ENCODE measurements at regions not wholly inside any gene's neighbourhood (a gene's known extent, or its start where the extent isn't known, plus 50 kb on each side); places are given as distances from the start of the nearest gene placed in this dataset.

DNA sequence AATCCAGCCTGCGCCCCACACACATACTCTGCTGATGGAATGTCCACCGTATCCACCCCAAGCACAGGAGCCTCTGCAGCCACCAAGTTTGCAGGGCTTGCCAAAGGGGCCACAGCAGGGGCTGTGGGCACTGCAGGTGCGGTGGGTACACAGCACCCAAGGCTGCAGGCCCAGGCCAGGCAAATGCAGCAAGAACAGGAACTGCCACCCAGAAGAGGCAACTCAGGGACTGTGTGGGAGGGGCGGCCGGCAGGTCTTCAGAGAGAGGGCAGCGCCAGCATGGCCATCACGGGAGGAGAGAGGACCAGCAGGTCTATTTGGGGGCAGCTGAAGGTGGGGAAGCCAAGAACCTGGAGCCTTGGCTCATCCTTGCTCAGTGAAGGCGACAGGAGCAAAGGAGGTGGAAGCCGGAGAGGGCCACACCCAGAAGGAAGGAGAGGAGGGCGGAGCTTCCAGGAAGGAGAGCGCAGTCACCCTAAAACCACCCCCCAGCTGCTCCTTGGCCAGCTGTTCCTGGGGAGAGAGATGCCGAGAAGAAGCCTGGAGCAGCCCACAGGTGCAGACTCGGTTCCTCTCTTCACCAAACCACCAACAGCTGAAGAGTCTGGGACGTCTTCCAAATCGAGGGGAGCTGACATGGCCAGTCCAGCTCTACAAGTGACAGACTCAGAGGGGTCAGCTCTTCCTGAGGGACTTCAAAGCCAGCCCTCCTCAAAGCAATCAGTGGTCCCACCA lies 265.1 kb upstream of the CDYL start:
- H2AFZ ChIP-seq = no peak overlapping the region
- peaks cover 12% of the 10 kb centered on the region for H3K36me3 Mint-ChIP-seq (ENCODE audit: low read depth)
- no peaks in the 10 kb centered on the region for H3K36me3 ChIP-seq (ENCODE audit: insufficient read depth)
- H3K27me3 ChIP-seq (ENCODE audit: insufficient read depth) = no peaks in the 10 kb centered on the region
- H3K4me1 Mint-ChIP-seq = peaks cover 19% of the 10 kb centered on the region
- H3K9me3 Mint-ChIP-seq = peaks cover 8% of the 10 kb centered on the region; the same call in 2 of the 3 replicates
- H3K27ac Mint-ChIP-seq = no peak overlapping the region
- no peak overlapping the region for H3K4me3 Mint-ChIP-seq
- DNase-seq (ENCODE audit: low spot score) (no peak), ATAC-seq (no peak)
- H3K9me2 ChIP-seq (ENCODE audit: insufficient read depth) = peaks cover 10% of the 10 kb centered on the region
- peaks cover 8% of the 10 kb centered on the region for H3K27me3 Mint-ChIP-seq (ENCODE audit: insufficient read depth, low read depth, poor library complexity)
- H3K79me2 ChIP-seq (replicated peaks; ENCODE audit: insufficient read depth) = no peaks in the 10 kb centered on the region
- H3K4me1 ChIP-seq (ENCODE audit: insufficient read depth) = no peaks in the 10 kb centered on the region
- no peak overlapping the region for H3K4me3 ChIP-seq
- H3F3A ChIP-seq (replicated peaks; ENCODE audit: low read depth) = no peaks in the 10 kb centered on the region
- no peak overlapping the region for H3K27ac ChIP-seq (ENCODE audit: low read depth)
- TF ChIP-seq POLR2AphosphoS5 (IDR thresholded peaks at IDR 0.05; ENCODE audit: low read depth) (no peak), NANOG (IDR thresholded peaks at IDR 0.05; ENCODE audit: borderline replicate concordance) (no peak), EZH2phosphoT487 (IDR thresholded peaks at IDR 0.05; ENCODE audit: unreplicated experiment) (no peak), CREB1 (CRISPR knock-in tag; IDR thresholded peaks at IDR 0.05; ENCODE audit: low read depth) (no peak), JUNB (IDR thresholded peaks at IDR 0.05; ENCODE audit: unreplicated experiment) (no peak), STAT1 (IDR thresholded peaks at IDR 0.05; ENCODE audit: unreplicated experiment) (no peak), ZNF331 (CRISPR knock-in tag; IDR thresholded peaks at IDR 0.05; ENCODE audit: low read depth) (no peak), ZNF114 (CRISPR knock-in tag; IDR thresholded peaks at IDR 0.05) (no peak), EZH2 (IDR thresholded peaks at IDR 0.05; ENCODE audit: low read depth, unreplicated experiment) (no peak)
- TF ChIP-seq, protein P1, sequence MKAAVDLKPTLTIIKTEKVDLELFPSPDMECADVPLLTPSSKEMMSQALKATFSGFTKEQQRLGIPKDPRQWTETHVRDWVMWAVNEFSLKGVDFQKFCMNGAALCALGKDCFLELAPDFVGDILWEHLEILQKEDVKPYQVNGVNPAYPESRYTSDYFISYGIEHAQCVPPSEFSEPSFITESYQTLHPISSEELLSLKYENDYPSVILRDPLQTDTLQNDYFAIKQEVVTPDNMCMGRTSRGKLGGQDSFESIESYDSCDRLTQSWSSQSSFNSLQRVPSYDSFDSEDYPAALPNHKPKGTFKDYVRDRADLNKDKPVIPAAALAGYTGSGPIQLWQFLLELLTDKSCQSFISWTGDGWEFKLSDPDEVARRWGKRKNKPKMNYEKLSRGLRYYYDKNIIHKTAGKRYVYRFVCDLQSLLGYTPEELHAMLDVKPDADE (IDR thresholded peaks at IDR 0.05) = no peak
- TF ChIP-seq, protein P2, sequence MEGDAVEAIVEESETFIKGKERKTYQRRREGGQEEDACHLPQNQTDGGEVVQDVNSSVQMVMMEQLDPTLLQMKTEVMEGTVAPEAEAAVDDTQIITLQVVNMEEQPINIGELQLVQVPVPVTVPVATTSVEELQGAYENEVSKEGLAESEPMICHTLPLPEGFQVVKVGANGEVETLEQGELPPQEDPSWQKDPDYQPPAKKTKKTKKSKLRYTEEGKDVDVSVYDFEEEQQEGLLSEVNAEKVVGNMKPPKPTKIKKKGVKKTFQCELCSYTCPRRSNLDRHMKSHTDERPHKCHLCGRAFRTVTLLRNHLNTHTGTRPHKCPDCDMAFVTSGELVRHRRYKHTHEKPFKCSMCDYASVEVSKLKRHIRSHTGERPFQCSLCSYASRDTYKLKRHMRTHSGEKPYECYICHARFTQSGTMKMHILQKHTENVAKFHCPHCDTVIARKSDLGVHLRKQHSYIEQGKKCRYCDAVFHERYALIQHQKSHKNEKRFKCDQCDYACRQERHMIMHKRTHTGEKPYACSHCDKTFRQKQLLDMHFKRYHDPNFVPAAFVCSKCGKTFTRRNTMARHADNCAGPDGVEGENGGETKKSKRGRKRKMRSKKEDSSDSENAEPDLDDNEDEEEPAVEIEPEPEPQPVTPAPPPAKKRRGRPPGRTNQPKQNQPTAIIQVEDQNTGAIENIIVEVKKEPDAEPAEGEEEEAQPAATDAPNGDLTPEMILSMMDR (conservative IDR thresholded peaks at IDR 0.05; ENCODE audit: low read depth in 2 of 2) = no peak
- TF ChIP-seq, protein P3, sequence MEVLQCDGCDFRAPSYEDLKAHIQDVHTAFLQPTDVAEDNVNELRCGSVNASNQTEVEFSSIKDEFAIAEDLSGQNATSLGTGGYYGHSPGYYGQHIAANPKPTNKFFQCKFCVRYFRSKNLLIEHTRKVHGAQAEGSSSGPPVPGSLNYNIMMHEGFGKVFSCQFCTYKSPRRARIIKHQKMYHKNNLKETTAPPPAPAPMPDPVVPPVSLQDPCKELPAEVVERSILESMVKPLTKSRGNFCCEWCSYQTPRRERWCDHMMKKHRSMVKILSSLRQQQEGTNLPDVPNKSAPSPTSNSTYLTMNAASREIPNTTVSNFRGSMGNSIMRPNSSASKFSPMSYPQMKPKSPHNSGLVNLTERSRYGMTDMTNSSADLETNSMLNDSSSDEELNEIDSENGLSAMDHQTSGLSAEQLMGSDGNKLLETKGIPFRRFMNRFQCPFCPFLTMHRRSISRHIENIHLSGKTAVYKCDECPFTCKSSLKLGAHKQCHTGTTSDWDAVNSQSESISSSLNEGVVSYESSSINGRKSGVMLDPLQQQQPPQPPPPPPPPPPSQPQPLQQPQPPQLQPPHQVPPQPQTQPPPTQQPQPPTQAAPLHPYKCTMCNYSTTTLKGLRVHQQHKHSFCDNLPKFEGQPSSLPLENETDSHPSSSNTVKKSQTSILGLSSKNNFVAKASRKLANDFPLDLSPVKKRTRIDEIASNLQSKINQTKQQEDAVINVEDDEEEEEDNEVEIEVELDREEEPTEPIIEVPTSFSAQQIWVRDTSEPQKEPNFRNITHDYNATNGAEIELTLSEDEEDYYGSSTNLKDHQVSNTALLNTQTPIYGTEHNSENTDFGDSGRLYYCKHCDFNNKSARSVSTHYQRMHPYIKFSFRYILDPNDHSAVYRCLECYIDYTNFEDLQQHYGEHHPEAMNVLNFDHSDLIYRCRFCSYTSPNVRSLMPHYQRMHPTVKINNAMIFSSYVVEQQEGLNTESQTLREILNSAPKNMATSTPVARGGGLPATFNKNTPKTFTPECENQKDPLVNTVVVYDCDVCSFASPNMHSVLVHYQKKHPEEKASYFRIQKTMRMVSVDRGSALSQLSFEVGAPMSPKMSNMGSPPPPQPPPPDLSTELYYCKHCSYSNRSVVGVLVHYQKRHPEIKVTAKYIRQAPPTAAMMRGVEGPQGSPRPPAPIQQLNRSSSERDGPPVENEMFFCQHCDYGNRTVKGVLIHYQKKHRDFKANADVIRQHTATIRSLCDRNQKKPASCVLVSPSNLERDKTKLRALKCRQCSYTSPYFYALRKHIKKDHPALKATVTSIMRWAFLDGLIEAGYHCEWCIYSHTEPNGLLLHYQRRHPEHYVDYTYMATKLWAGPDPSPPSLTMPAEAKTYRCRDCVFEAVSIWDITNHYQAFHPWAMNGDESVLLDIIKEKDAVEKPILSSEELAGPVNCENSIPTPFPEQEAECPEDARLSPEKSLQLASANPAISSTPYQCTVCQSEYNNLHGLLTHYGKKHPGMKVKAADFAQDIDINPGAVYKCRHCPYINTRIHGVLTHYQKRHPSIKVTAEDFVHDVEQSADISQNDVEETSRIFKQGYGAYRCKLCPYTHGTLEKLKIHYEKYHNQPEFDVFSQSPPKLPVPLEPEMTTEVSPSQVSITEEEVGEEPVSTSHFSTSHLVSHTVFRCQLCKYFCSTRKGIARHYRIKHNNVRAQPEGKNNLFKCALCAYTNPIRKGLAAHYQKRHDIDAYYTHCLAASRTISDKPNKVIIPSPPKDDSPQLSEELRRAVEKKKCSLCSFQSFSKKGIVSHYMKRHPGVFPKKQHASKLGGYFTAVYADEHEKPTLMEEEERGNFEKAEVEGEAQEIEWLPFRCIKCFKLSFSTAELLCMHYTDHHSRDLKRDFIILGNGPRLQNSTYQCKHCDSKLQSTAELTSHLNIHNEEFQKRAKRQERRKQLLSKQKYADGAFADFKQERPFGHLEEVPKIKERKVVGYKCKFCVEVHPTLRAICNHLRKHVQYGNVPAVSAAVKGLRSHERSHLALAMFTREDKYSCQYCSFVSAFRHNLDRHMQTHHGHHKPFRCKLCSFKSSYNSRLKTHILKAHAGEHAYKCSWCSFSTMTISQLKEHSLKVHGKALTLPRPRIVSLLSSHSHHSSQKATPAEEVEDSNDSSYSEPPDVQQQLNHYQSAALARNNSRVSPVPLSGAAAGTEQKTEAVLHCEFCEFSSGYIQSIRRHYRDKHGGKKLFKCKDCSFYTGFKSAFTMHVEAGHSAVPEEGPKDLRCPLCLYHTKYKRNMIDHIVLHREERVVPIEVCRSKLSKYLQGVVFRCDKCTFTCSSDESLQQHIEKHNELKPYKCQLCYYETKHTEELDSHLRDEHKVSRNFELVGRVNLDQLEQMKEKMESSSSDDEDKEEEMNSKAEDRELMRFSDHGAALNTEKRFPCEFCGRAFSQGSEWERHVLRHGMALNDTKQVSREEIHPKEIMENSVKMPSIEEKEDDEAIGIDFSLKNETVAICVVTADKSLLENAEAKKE (CRISPR knock-in tag; IDR thresholded peaks at IDR 0.05) = no peak
- TF ChIP-seq, protein P4, sequence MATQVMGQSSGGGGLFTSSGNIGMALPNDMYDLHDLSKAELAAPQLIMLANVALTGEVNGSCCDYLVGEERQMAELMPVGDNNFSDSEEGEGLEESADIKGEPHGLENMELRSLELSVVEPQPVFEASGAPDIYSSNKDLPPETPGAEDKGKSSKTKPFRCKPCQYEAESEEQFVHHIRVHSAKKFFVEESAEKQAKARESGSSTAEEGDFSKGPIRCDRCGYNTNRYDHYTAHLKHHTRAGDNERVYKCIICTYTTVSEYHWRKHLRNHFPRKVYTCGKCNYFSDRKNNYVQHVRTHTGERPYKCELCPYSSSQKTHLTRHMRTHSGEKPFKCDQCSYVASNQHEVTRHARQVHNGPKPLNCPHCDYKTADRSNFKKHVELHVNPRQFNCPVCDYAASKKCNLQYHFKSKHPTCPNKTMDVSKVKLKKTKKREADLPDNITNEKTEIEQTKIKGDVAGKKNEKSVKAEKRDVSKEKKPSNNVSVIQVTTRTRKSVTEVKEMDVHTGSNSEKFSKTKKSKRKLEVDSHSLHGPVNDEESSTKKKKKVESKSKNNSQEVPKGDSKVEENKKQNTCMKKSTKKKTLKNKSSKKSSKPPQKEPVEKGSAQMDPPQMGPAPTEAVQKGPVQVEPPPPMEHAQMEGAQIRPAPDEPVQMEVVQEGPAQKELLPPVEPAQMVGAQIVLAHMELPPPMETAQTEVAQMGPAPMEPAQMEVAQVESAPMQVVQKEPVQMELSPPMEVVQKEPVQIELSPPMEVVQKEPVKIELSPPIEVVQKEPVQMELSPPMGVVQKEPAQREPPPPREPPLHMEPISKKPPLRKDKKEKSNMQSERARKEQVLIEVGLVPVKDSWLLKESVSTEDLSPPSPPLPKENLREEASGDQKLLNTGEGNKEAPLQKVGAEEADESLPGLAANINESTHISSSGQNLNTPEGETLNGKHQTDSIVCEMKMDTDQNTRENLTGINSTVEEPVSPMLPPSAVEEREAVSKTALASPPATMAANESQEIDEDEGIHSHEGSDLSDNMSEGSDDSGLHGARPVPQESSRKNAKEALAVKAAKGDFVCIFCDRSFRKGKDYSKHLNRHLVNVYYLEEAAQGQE (IDR thresholded peaks at IDR 0.05; ENCODE audit: unreplicated experiment) = no peak
- no peaks in the 10 kb centered on the region for H4K20me1 ChIP-seq (replicated peaks; ENCODE audit: insufficient read depth)
- H3K4me2 ChIP-seq = no peak overlapping the region

Measured in GM23338 (cell line).